GM12872 (cell line): ENCODE measurements at regions not wholly inside any gene's neighbourhood (a gene's known extent, or its start where the extent isn't known, plus 50 kb on each side); places are given as distances from the start of the nearest gene placed in this dataset.

Experiments
- TF ChIP-seq, protein P1 (sequence below): IDR thresholded peaks from 3 replicates; pipeline ENCODE4 v1.5.1; 2011; ENCODE audit warnings: low read depth, mild to moderate bottlenecking, low read length, moderate library complexity; ENCODE audit not compliant: insufficient read depth

DNA sequence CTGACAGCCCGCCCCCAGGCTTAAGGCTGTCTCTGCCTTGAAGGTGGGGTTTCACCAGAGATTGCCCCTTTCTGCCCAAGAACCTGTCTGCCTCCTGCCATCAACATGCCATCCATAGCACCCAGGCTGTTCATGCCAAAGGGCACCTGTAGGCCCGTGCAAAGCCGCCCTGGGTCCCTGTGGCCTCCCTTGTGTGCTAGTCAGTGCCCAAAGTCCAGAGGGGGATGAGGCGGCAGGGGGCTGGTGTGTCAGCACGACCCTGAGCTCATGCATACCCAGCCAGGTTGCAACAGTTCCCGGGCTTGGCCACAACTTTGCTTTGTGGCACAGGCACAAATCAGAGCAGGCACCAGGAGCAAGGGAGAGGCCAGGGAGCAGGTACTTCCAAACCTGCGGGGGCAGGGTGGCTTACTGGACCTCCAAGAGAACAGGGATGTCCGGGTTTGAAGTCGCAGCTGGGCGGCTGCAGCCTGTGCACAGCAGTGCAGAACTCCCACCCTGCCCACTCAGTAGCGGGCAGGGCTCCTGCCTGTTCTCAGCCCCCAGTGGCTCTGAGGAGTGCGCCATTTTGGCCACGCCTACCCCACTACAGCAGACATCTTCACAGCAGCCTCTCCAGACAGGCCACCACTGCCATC is 671.1 kb upstream of the GRM3 start:
- TF ChIP-seq, protein P1, sequence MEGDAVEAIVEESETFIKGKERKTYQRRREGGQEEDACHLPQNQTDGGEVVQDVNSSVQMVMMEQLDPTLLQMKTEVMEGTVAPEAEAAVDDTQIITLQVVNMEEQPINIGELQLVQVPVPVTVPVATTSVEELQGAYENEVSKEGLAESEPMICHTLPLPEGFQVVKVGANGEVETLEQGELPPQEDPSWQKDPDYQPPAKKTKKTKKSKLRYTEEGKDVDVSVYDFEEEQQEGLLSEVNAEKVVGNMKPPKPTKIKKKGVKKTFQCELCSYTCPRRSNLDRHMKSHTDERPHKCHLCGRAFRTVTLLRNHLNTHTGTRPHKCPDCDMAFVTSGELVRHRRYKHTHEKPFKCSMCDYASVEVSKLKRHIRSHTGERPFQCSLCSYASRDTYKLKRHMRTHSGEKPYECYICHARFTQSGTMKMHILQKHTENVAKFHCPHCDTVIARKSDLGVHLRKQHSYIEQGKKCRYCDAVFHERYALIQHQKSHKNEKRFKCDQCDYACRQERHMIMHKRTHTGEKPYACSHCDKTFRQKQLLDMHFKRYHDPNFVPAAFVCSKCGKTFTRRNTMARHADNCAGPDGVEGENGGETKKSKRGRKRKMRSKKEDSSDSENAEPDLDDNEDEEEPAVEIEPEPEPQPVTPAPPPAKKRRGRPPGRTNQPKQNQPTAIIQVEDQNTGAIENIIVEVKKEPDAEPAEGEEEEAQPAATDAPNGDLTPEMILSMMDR: no peak

GRCh38 chr7:85954961-85955360 is 688.7 kb upstream of the GRM3 start:
- TF ChIP-seq, protein P1: no peak

GRCh38 chr7:85950871-85951270 is 692.8 kb upstream of the GRM3 start:
- TF ChIP-seq, protein P1: no peak

DNA sequence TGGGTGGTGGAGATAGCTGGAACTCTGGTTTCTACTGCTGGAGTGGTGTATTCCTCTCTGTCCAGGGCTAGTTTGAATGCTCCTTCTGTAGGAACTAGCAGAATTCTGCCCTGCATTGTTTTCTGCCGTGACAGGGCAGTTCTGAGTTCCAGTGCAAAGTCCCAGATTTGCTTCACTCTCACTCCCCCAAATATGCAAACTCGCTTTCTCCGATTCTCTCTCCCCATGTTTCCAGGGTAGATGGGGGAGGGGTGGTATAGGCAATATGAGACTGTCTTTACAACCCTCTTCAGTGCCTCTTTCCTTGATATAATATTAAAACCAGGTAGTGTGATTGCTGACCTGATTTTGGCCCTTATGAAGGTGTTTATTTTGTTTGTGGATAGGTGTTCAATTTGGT is 693.3 kb upstream of the GRM3 start:
- TF ChIP-seq, protein P1: no peak

- TF ChIP-seq, protein P1: no peak
Observed at GRCh38 chr7:85947767-85948166, 695.9 kb upstream of the GRM3 start.

GRCh38 chr7:85940798-85941197 is 702.9 kb upstream of the GRM3 start:
- TF ChIP-seq, protein P1: no peak

- TF ChIP-seq, protein P1: no peak
Observed at GRCh38 chr7:85931919-85932318, 711.8 kb upstream of the GRM3 start.
